ENCODE measurements at regions not wholly inside any gene's neighbourhood (a gene's known extent, or its start where the extent isn't known, plus 50 kb on each side); places are given as distances from the start of the nearest gene placed in this dataset.
"Not testable (repeated sequence)": the region's sequence is repeated elsewhere in the genome, so short reads cannot be mapped to it uniquely, and the experiment has no call there.

DNA sequence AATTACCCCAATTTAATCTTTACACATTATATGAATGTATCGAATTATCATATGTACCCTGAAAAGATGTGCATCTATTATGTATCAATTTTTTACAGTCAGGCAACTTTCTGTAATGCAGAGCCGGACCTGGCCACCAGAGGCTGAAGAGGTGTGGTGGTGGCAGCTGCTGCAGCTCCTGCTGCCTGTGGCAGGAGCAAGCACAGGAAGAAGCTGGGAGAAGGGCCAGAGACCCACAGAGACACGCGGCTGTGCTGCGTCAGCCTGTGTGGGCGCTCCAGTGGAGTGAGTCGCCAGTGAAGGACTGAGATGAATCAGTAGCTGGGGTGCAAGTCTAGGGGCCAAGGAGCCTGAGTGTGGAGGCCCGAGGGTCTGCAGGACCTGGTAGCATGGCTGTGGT is 74.3 kb upstream of the COG2 start:
- peaks cover 10% of the 10 kb centered on the region for H3K4me1 Mint-ChIP-seq
- ATAC-seq (peak; percentile 85), DNase-seq (ENCODE audit: low spot score in 2 of 2) (no peak)
- no peak overlapping the region for H3K27ac Mint-ChIP-seq
- H3K4me3 Mint-ChIP-seq = peak overlapping the region; percentile 32
- no peaks in the 10 kb centered on the region for H3K36me3 Mint-ChIP-seq
- no peaks in the 10 kb centered on the region for H3K9me3 Mint-ChIP-seq

DNA sequence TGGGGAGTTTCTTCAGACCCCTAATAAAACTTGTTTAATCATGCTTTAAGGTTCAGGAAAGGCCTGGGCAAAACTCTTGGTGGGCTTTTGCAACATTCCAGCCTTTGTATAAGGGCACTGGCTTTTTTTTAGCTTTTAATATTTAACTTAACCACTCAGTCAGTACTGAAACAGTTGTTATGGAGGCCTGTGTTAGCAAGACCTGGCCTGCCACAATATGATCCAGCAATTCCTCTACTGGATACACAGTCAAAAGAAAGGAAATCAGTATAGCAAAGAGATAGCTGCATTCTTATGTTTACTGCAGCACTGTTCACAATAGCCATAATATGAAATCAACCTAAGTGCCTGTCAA is 75.1 kb upstream of the COG2 start:
- ATAC-seq (no peak), DNase-seq (ENCODE audit: low spot score in 2 of 2) (no peak)
- no peak overlapping the region for H3K4me3 Mint-ChIP-seq
- H3K36me3 Mint-ChIP-seq = no peaks in the 10 kb centered on the region
- peaks cover 10% of the 10 kb centered on the region for H3K4me1 Mint-ChIP-seq
- H3K27ac Mint-ChIP-seq = no peak overlapping the region
- no peaks in the 10 kb centered on the region for H3K9me3 Mint-ChIP-seq

DNA sequence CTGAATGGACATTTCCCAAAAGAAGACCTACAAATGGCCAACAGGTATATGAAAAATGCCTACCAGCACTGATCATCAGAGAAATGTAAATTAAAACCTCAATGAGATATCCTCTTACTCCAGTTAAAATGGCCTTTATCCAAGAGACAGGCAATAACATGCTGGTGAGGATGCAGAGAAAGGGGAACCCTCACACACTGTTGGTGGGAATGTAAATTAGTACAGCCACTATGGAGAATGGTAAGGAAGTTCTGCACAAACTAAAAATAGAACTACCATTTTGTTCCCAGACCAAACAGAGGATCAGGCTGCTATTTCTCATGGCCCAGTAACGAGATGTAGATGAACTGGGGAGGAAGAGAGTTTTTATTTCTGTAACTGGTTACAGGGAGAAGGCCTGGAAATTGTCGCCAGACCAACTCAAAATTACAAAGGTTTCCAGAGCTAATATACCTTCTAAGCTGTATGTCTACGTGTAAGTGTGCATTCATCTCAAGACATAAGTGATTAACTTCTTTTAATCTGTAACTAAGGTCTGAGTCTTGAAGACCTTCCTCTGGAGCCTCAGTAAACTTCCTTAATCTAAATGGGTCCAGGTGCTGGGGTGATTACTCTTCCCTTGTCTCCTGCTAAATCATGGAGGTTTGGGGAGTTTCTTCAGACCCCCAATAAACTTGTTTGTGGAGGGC is 75.6 kb upstream of the COG2 start:
- not testable (repeated sequence) for H3K36me3 Mint-ChIP-seq; DNase-seq (ENCODE audit: low spot score in 2 of 2); ATAC-seq; H3K27ac Mint-ChIP-seq; H3K9me3 Mint-ChIP-seq; H3K4me3 Mint-ChIP-seq; H3K4me1 Mint-ChIP-seq

DNA sequence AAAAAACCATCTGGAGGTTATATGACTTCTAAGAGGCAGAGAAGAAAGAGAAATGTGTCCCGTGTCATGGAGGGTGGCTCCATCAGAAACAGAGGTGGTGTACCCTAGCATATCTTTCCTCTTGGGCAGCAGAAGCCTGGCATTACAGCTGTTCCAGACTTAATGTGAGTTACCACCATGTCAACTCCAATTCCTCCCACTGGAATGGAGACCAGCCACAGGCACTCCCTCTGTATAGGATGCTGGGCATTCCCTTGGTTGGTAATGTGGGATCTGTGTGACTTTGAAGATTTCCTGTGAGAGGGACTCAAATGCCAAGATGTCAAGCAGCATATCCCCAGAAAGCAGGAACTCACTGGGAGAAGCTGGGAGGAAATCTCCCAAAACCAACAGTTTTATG is 77.1 kb upstream of the COG2 start:
- Mint-ChIP-seq H3K9me3 (no peaks in the 10 kb centered on the region), H3K4me1 (peaks cover 10% of the 10 kb centered on the region), H3K36me3 (no peaks in the 10 kb centered on the region), H3K4me3 (no peak overlapping the region), H3K27ac (no peak overlapping the region)
- DNase-seq (ENCODE audit: low spot score in 2 of 2) (no peak), ATAC-seq (no peak)

DNA sequence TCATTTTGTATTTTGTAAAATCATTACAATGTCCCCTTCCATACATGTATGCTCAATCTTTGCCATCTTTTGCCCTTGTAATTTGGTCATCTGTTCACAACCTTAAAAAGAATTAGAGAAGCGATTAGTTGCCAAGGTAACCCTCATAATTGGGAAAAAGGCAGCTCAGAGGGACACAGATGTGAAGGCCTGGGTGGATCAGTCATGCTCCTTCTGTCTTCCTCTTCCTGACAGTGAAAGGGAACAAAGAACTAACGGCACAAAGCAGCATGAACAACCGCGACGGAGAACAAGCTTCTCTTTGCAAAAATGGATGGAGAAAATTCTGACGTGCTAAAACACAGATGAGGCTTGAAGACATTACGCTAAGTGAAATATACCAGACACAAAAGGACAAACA is 78.7 kb upstream of the COG2 start:
- no peaks in the 10 kb centered on the region for H3K9me3 Mint-ChIP-seq
- H3K27ac Mint-ChIP-seq = no peak overlapping the region
- H3K4me3 Mint-ChIP-seq = no peak overlapping the region
- DNase-seq (ENCODE audit: low spot score in 2 of 2) (no peak), ATAC-seq (no peak)
- H3K4me1 Mint-ChIP-seq = peaks cover 9% of the 10 kb centered on the region
- no peaks in the 10 kb centered on the region for H3K36me3 Mint-ChIP-seq

DNA sequence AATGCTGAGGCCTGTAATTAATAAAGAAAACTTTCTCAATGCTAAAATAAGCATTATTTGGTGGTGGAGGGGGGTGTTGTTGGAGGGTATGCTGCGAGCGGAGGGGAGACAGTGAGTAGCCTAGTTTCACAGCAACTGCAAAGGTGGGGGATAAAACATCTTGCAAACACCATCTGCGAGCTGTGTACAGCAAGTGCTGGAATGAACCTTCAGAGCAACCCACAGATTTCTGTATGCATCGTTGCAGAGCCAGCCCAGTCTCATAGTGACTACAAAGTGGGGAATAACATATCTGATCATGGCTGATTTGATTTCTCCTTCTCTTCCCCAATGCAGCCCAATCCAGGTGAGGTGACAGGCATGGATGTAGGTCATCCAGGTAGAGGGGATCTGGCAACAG is 80.7 kb upstream of the COG2 start:
- Mint-ChIP-seq H3K4me3 (no peak overlapping the region), H3K9me3 (no peaks in the 10 kb centered on the region), H3K4me1 (no peaks in the 10 kb centered on the region), H3K36me3 (no peaks in the 10 kb centered on the region), H3K27ac (no peak overlapping the region)
- DNase-seq (ENCODE audit: low spot score in 2 of 2) (no peak), ATAC-seq (no peak)

DNA sequence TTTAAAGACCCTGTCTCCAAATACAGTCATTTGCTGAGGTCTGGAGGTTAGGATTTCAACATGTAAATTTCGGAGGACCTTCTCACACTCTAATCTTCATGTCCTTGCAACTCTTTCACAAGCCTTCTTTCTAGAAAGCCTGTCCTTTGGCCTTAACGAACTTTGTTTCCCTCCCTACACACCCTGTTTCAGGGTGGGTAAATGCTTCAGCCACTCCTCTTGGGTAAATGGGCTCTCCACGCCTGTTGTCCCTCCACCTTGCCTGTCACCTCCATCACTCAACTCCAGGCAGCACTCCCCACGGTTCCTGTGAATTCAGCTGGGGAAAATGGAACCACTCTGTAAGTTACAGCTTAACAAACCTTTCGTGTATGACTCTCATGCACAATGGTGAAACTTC is 84.0 kb upstream of the COG2 start:
- DNase-seq (ENCODE audit: low spot score in 2 of 2) (no peak), ATAC-seq (no peak)
- no peaks in the 10 kb centered on the region for H3K36me3 Mint-ChIP-seq
- H3K4me3 Mint-ChIP-seq = no peak overlapping the region
- no peaks in the 10 kb centered on the region for H3K4me1 Mint-ChIP-seq
- no peaks in the 10 kb centered on the region for H3K9me3 Mint-ChIP-seq
- no peak overlapping the region for H3K27ac Mint-ChIP-seq

DNA sequence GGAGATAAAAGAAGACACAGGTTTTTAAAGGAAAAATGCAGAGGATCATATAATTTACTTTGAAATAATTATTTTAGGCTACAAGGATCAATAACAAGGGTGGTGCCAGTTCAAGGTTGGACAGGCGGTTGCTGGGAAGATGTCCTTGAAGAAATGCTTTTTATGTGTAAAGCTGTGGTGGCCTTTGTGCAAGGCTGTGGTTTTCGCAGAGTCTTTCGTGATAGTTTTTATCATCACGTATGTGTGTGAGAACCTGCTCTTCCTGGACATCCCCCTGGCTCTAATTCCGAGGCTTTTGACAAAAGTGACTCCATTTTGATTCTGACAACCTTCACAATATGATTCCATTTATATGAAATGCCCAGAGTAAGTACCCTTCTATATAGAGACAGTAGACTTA is 85.8 kb upstream of the COG2 start:
- ATAC-seq (no peak), DNase-seq (ENCODE audit: low spot score in 2 of 2) (no peak)
- no peak overlapping the region for H3K27ac Mint-ChIP-seq
- no peaks in the 10 kb centered on the region for H3K9me3 Mint-ChIP-seq
- no peaks in the 10 kb centered on the region for H3K36me3 Mint-ChIP-seq
- no peak overlapping the region for H3K4me3 Mint-ChIP-seq
- H3K4me1 Mint-ChIP-seq = no peaks in the 10 kb centered on the region

DNA sequence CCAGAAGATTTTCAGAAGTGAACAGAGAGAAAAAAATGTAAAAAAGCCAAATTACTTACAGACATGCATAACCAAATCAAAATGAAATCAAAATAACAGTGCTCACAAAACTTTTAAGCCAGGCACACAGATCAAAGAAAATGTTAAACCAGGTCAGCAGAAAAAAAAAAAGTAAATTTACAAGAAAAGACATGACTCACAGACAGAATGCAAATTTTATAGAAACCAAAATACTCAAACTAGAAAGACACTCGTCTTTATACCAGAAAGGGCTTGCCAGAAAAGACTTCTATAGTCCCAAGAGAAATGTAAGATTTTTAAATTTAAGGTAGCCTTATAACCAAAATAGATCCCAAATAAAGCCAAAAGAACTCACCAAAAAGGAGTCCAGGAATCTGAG is 86.5 kb upstream of the COG2 start:
- Mint-ChIP-seq H3K27ac (no peak overlapping the region), H3K36me3 (no peaks in the 10 kb centered on the region), H3K4me1 (no peaks in the 10 kb centered on the region), H3K9me3 (no peaks in the 10 kb centered on the region), H3K4me3 (no peak overlapping the region)
- ATAC-seq (no peak), DNase-seq (ENCODE audit: low spot score in 2 of 2) (no peak)

DNA sequence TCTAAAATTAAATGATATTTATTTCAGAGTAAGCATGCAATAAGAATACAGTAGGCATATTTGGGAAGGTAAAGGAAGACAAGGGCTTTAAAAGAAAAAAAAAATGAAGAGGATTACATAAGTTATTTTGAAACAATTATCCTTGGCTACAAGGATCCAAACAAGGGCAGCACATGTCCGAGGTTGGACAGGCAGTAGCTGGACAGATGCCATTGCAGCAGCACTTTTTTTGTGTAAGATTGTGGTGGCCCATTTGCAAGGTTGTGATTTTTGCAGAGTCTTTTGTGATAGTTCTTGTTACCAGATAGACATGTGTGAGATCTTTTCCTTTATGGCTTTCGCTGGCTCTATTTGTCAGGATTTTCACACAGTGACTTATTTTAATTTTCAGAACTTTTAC is 89.4 kb upstream of the COG2 start:
- no peak overlapping the region for H3K27ac Mint-ChIP-seq
- ATAC-seq = no peak

DNA sequence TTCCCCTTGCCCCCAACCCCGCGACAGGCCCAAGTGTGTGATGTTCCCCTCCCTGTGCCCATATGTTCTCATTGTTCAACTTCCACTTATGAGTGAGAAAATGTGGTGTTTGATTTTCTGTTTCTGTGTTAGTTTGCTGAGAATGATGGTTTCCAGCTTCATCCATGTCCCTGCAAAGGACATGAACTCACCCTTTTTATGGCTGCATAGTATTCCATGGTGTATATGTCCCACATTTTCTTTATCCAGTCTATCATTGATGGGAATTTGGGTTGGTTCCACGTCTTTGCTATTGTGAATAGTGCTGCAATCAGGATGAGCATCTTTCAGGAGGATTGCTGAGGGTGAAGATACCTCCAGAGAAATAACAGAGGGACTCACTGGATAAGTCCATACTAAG is 91.3 kb upstream of the COG2 start:
- not testable (repeated sequence) for H3K4me1 Mint-ChIP-seq; H3K4me3 Mint-ChIP-seq; DNase-seq (ENCODE audit: low spot score in 2 of 2); ATAC-seq; H3K9me3 Mint-ChIP-seq; H3K27ac Mint-ChIP-seq; H3K36me3 Mint-ChIP-seq

More for the DNA sequence above, 89.4 kb upstream of the COG2 start:
- H3K36me3 Mint-ChIP-seq = no peaks in the 10 kb centered on the region
- no peak overlapping the region for H3K4me3 Mint-ChIP-seq
- H3K4me1 Mint-ChIP-seq = no peaks in the 10 kb centered on the region
- no peak for DNase-seq (ENCODE audit: low spot score in 2 of 2)
- no peaks in the 10 kb centered on the region for H3K9me3 Mint-ChIP-seq

DNA sequence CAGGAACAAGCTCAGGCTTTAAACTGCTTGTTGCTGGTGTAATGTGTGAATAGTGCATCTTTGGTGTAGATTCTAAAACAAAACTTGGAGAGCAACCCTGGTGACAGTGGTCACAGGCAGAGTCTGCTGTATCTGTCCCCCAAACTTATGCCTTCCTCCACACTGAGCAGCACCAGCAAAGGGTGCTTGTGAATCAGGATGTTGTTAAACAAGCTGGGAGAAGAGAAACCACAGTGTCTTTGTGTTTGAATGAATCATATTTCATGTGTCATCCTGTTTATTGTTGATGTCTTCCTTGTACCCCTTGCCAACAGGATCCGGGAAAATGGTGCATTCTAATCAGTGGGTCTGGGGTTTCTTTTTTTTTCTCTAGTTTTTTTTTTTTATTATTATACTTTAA is 91.9 kb upstream of the COG2 start:
- ATAC-seq (peak; percentile 79), DNase-seq (ENCODE audit: low spot score in 2 of 2) (no peak)
- Mint-ChIP-seq H3K9me3 (no peaks in the 10 kb centered on the region), H3K27ac (no peak overlapping the region), H3K4me1 (no peaks in the 10 kb centered on the region), H3K36me3 (no peaks in the 10 kb centered on the region), H3K4me3 (no peak overlapping the region)

DNA sequence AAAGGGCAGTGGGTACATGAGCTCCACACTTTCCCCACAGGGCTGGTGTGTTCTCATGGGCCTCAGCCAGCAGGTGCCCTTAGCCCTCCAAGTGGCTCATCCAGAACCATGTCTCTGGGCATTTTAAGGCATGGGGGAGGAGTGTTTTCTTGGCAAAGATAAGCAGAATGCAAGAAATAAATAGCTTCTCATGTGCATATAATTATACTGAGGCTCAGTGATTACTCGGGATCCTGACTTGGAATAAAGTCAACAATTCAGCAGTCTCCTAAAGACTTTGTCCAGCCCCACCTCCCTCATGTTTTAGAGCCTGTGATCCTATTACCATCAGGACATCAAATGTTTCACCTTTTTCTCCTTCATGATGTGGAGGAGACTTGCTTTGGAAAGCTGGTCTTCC is 92.7 kb upstream of the COG2 start:
- DNase-seq (ENCODE audit: low spot score in 2 of 2) (no peak), ATAC-seq (no peak)
- Mint-ChIP-seq H3K9me3 (no peaks in the 10 kb centered on the region), H3K4me1 (no peaks in the 10 kb centered on the region), H3K4me3 (no peak overlapping the region), H3K36me3 (no peaks in the 10 kb centered on the region), H3K27ac (no peak overlapping the region)

DNA sequence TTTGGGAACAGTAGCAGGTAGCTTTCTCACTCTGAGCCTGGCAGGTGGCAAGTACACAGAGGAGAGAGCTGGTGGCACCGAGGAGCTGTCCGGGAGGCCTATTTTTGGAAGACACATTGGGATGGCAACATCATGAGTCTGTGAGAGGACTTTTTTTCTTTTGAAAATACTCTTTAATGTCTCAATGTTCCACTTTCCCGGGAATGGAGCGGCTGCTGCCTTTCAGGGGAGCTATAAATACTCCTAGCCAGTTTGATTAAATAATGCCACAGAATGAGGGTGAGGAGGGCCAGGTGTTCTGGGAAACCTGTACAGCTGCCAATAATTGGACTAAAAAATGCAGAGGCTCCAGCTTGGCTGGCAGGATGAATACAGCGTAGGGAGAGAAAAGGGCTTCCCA is 93.3 kb upstream of the COG2 start:
- no peak overlapping the region for H3K27ac Mint-ChIP-seq
- no peak for ATAC-seq
- no peak overlapping the region for H3K4me3 Mint-ChIP-seq
- no peaks in the 10 kb centered on the region for H3K4me1 Mint-ChIP-seq
- H3K36me3 Mint-ChIP-seq = no peaks in the 10 kb centered on the region
- DNase-seq (ENCODE audit: low spot score in 2 of 2) = no peak
- no peaks in the 10 kb centered on the region for H3K9me3 Mint-ChIP-seq

DNA sequence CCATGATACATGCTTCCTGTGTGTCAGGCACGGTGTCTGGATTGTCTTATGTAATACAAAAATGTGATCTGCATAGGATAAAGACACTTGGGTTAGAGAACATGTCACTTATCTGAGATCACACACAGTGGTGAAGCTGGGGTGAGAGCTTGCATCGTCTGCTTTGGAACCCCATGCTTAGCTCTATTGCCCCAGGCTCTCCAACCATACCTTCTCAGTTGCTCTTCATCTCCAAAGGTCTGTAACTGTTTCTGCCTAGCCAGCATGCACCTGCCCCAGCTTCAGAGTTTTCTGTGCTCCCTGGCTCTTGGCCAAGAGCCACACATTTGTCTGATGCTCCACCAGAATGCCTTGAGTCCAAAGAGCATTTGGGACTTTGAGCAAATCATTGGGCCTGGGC is 93.9 kb upstream of the COG2 start:
- DNase-seq (ENCODE audit: low spot score in 2 of 2) (no peak), ATAC-seq (no peak)
- no peaks in the 10 kb centered on the region for H3K36me3 Mint-ChIP-seq
- no peak overlapping the region for H3K27ac Mint-ChIP-seq
- H3K4me1 Mint-ChIP-seq = no peaks in the 10 kb centered on the region
- no peak overlapping the region for H3K4me3 Mint-ChIP-seq
- H3K9me3 Mint-ChIP-seq = no peaks in the 10 kb centered on the region

DNA sequence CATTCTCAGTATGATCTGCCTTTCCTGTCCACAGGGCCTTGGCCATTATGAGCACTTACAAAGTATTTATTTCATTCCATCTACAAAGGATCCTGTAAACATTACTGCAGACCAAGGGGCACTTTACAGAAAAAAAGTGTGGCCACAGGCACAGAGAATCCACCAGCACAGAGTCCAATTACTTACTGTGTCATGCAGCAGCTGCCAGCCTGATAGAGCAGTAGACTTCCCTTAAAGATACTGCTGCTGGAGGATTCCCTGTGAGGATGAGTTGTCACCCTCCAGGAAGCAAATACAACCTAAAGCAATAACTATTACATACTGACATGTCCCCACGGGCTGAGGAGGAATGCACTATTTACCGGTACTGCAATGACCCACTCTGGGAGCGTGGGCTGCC is 97.1 kb upstream of the COG2 start:
- no peaks in the 10 kb centered on the region for H3K4me1 Mint-ChIP-seq
- no peak overlapping the region for H3K27ac Mint-ChIP-seq
- no peak overlapping the region for H3K4me3 Mint-ChIP-seq
- DNase-seq (ENCODE audit: low spot score in 2 of 2) = no peak
- H3K36me3 Mint-ChIP-seq = no peaks in the 10 kb centered on the region
- no peak for ATAC-seq
- H3K9me3 Mint-ChIP-seq = no peaks in the 10 kb centered on the region

DNA sequence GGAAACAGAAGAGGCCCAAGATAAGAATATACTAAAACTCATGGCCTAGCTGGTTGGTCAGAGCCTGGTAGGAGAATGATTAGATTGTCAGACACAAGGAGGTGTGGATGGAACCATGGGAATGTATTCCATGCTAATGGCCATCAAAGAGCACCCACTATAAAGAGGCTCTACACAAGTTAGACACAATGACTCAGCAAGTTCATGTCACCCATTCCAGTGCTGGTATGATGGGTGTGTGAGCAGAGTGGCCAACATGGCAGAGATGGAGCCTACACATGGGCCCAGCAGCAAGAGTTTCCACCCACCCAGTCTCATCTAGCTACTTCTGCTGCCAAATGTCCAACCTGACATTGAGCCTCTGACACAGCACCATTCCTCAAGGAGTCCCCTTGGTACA is 97.5 kb upstream of the COG2 start:
- no peak for ATAC-seq
- H3K27ac Mint-ChIP-seq = no peak overlapping the region
- no peak overlapping the region for H3K4me3 Mint-ChIP-seq
- H3K9me3 Mint-ChIP-seq = no peaks in the 10 kb centered on the region
- H3K4me1 Mint-ChIP-seq = no peaks in the 10 kb centered on the region
- no peak for DNase-seq (ENCODE audit: low spot score in 2 of 2)
- H3K36me3 Mint-ChIP-seq = no peaks in the 10 kb centered on the region

Measured in stimulated activated effector memory CD8-positive, alpha-beta T cell treated with anti-CD3 and anti-CD28 coated beads, Interleukin-12 subunit alpha, Interleukin-12 subunit beta, amount 100 ng/mL, for 72 hours (primary cell).